ENCODE measurements at regions not wholly inside any gene's neighbourhood (a gene's known extent, or its start where the extent isn't known, plus 50 kb on each side); places are given as distances from the start of the nearest gene placed in this dataset.
"Not testable (repeated sequence)": the region's sequence is repeated elsewhere in the genome, so short reads cannot be mapped to it uniquely, and the experiment has no call there.

DNA sequence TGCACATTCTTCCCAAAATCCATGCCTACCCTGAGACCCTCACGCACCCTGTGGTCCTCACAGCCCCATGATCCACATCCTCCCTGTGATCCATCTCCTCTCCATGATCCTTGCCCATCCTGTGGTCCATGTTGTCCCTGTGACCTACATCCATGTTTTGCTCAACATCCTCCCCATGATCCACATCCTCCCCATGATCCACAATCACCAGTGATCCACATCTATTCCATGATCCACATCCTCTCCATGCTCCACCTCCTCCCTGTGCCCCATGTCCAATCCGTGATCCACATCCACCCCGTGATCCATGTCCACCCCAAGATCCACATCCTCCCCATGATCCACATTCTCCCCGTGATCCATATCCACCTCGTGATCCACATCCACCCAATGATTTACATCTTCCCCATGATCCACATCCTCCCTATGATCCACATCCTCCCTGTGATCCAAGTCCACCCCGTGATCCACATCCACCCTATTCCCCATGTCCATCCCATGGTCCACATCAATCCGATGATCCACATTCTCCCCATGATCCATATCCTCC lies 281.2 kb downstream of the MYCN start:
- no peak for DNase-seq (ENCODE audit: low read depth)

GRCh38 chr2:16219292-16219975 lies 279.1 kb downstream of the MYCN start:
- DNase-seq (ENCODE audit: low read depth): no peak

DNA sequence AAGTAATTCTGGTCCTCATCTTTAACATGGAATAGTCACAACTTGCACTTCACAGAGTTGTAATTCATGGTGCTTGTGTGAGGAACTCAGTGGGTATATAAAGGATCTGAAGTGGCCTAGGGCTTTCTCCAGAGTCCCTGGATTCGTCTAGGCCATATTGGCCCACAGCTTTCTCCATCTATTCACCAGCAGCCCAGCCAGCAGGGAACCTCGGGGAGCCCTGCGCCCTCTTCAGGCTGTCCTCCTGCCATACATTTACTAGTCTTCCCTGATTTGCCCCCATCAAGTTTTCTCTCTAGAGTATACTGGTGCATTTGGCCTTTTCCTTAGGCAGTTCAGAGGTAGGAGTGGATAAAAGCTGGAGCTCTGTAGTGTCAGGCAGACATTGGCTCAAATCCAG lies 278.3 kb downstream of the MYCN start:
- no peak for DNase-seq (ENCODE audit: low read depth)

DNA sequence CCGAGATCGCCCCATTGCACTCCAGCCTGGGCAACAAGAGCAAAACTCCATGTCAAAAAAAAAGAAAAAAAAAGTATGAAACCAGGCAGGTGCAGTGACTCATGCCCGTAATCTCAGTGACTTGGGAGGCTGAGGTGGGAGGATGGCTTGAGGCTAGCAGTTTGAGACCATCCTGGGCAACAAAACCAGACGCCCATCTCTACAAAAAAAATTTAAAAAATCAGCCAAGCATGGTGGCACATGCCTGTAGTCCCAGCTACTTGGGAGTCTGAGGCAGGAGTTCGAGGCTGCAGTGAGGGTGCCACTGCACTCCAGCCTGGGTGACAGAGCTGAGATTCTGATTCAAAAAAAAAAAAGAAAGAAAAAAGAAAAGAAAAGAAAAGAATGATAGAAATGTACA lies 277.8 kb downstream of the MYCN start:
- DNase-seq (ENCODE audit: low read depth): no peak

DNA sequence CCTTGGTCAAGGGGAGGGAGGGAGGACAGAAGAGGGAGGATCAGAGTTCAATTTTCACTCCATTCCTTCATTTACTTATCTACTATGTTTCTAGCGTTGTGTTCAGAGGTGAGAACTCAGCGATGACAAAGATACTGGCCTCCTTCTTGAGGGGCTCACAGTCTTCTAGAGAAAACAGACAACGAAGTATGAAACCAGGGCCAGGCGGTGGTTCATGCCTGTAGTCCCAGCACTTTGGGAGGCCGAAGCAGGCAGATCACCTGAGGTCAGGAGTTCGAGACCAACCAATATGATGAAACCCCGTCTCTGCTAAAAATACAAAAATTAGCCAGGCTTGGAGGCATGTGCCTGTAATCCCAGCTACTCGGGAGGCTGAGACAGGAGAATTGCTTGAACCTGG lies 277.4 kb downstream of the MYCN start:
- not testable (repeated sequence) for DNase-seq (ENCODE audit: low read depth)

- DNase-seq (ENCODE audit: low read depth): no peak
These were observed 276.9 kb downstream of the MYCN start for GRCh38 chr2:16217291-16217690.

GRCh38 chr2:16216558-16216945 lies 276.2 kb downstream of the MYCN start:
- DNase-seq (ENCODE audit: low read depth): no peak

GRCh38 chr2:16215902-16216557 lies 275.7 kb downstream of the MYCN start:
- no peak for DNase-seq (ENCODE audit: low read depth)

DNA sequence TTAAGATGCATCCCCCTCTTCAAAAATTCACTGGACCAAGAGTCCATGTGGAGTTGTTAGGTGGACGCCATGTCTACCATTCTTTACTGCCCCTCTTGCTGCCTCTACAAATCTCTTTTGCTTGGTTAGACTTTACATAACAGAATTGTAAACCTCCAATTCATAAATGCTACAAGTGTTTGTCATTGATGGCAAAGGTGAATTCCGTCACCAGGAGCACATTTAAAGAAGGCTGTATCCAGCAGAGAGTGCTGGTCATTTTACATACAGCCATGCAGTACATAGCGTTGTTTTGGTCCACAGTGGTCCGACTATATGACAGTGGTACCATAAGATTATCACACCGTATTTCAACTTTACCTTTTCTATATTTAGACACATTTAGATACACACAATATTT lies 274.5 kb downstream of the MYCN start:
- no peak for DNase-seq (ENCODE audit: low read depth)

DNA sequence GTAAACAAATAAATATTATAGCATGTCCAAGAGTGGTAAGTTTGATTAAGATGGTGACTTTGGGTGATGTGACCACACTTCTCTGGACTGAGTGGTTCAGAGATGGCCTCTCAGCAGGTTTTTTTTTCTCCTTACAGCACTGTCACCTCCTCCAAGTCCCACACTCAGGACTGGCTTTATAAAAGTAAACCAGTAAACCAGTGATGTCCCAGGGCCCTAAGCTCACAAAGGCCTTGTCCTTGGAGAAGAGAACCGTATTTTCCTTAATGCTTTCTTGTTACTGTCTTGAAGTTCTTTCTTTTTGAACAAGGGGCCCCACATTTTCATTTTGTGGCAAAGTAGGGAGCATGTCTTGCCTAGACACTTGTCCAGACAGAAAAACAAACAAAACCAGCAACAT lies 274.0 kb downstream of the MYCN start:
- no peak for DNase-seq (ENCODE audit: low read depth)

DNA sequence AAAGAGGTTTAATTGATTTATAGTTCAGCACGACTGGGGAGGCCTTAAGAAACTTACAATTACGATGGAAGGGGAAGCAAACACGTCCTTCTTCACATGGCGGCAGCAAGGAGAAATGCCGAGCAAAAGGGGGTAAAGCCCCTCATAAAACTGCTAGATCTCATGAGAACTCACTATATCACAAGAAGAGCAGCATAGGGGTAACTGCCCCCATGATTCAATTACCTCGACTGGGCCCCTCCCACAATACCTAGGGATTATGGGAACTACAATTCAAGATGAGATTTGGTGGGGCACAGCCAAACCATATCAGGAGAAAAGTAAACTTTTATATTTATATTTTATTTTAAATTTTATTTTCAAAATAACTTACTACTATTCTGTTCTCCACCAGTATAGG lies 272.0 kb downstream of the MYCN start:
- DNase-seq (ENCODE audit: low read depth): no peak

- DNase-seq (ENCODE audit: low read depth): no peak
These were observed 271.0 kb downstream of the MYCN start for GRCh38 chr2:16211341-16211740.

GRCh38 chr2:16210841-16211240 lies 270.5 kb downstream of the MYCN start:
- DNase-seq (ENCODE audit: low read depth): no peak

GRCh38 chr2:16209799-16210198 lies 269.4 kb downstream of the MYCN start:
- no peak for DNase-seq (ENCODE audit: low read depth)

GRCh38 chr2:16208921-16209320 lies 268.6 kb downstream of the MYCN start:
- no peak for DNase-seq (ENCODE audit: low read depth)

DNA sequence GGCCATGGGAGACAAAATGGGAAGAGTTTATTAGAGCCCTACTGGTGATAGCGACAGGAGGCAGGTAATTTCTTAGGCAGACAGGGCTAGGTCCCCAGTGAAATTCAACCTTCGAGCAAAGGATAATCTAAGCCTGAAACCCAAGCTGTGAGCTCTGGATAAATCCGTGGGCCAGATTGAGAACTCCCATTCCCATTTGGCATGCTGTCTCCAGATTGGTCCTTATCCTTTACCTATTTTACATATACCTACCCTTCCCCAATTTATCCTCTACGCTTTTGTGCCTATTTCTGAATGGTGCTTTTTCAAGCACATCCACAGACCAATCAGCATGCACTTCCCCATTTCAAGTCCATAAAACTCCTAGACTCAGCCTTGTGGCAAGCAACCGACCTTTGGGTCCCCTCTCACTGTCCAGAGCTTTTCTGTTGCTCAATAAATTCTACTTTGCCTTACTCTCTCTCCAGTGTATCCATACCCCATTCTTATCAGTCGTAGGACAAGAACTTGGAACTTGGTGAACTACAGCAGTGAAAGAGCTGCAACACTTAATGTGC lies 268.0 kb downstream of the MYCN start:
- no peak for DNase-seq (ENCODE audit: low read depth)

DNA sequence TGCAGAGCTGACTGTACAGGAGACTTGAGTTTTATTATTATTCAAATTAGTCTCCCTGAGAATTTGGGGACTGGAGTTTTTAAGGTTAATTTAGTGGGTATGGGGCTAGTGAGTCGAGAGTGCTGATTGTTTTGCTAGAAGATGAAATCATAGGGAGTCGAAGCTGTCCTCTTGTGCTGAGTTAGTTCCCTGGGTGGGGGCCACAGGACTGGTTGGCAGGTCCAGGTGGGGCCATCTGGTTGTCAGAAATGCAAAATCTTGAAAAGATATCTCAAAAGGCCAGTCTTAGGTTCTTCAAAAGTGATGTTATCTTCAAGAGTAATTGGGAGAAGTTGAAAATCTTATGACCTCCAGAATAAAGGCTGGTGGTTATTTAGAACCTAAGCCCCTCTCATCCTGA lies 267.3 kb downstream of the MYCN start:
- no peak for DNase-seq (ENCODE audit: low read depth)

DNA sequence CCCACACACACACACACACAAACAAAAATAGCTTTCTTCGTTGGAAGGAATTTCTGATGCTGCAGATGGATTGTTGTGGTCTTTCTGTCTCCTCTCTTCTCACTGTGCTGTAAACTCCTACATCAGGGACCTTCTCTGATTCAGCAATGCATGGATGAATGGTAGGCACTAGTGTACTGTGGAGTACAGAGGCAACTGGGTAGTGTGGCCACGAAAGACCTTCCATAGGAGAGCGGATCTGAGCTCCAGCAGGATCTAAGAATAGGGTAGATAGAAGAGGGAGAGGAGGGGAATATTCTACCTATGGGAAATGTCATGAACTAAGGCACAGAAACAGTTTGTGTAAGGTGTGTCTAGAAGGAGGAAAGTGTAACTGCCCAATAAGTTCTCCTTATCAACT lies 266.8 kb downstream of the MYCN start:
- DNase-seq (ENCODE audit: low read depth): no peak

GRCh38 chr2:16206191-16206944 lies 266.0 kb downstream of the MYCN start:
- DNase-seq (ENCODE audit: low read depth): no peak

- no peak for DNase-seq (ENCODE audit: low read depth)
These were observed 265.3 kb downstream of the MYCN start for GRCh38 chr2:16205631-16206030.

- no peak for DNase-seq (ENCODE audit: low read depth)
These were observed 264.7 kb downstream of the MYCN start for GRCh38 chr2:16204886-16205620.

DNA sequence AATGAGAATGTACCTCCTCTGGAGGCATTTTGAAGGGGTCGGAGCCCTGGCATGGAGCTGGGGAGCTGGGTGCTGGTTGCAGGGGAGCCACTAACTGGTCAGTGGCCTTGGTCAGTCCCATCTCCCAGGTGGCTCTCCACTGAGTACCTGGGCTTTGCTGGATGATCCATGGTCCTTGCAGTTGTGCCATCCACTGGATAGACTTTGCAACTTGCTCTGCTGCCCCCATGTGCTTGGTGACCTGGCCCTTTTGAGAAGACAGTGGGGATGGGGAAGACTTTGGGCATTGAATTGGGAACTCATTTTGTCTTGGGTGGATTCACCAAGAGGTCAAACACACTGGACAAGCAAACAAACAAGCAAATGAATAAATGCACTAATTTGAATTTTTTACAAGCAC lies 263.9 kb downstream of the MYCN start:
- DNase-seq (ENCODE audit: low read depth): no peak

All from RPMI7951 (cell line).